ENCODE measurements at regions not wholly inside any gene's neighbourhood (a gene's known extent, or its start where the extent isn't known, plus 50 kb on each side); places are given as distances from the start of the nearest gene placed in this dataset.

DNA sequence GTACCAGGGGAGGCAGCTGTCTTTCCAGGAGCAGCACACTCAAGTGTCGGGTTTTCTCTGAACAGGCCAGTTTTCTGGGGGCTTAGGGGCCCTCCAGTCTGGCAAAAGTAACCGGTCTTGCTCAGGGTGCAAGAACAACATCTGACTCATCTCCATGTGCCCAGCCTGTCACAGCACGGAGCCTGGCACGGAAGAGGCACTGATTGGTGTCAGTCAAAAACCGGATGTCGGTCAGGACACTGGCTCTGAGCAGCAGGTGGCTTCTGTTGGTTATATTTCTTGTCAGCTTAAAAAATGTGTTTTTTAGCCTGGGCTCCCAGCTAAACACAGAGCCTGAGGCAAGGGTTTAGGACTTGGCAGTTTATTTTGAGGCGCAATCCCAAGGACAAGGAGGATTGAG, 139.9 kb downstream of the FBLN2 start:
- TF ChIP-seq EP300 (IDR thresholded peaks at IDR 0.05): no peak
- TF ChIP-seq, protein P1, sequence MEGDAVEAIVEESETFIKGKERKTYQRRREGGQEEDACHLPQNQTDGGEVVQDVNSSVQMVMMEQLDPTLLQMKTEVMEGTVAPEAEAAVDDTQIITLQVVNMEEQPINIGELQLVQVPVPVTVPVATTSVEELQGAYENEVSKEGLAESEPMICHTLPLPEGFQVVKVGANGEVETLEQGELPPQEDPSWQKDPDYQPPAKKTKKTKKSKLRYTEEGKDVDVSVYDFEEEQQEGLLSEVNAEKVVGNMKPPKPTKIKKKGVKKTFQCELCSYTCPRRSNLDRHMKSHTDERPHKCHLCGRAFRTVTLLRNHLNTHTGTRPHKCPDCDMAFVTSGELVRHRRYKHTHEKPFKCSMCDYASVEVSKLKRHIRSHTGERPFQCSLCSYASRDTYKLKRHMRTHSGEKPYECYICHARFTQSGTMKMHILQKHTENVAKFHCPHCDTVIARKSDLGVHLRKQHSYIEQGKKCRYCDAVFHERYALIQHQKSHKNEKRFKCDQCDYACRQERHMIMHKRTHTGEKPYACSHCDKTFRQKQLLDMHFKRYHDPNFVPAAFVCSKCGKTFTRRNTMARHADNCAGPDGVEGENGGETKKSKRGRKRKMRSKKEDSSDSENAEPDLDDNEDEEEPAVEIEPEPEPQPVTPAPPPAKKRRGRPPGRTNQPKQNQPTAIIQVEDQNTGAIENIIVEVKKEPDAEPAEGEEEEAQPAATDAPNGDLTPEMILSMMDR (IDR thresholded peaks at IDR 0.05): no peak
